ENCODE measurements at regions not wholly inside any gene's neighbourhood (a gene's known extent, or its start where the extent isn't known, plus 50 kb on each side); places are given as distances from the start of the nearest gene placed in this dataset.

DNA sequence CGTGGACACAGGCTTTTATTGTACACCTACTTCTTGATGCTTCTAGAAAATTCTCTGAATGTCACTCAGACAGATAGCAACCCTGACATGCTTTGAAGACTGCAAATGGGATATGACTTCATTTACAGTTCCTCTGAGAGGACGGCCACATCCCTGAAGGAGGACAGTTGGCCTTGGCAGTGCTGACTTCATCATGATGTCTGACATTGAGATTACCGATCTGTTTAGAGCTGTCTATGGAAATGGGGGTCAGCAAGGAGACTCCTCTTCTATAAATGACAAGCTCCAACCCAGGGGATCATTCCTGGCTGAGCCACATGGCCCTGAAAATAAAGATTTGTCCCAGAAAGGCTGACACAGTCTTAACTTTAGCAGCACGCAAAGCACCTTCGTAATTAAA lies 75.8 kb downstream of the NUDT12 start:
- TF ChIP-seq POLR2A (IDR thresholded peaks at IDR 0.05; ENCODE audit: low read length): no peak
- TF ChIP-seq GATA1 (IDR thresholded peaks at IDR 0.05; ENCODE audit: low read depth, low read length): no peak
